ENCODE measurements at regions not wholly inside any gene's neighbourhood (a gene's known extent, or its start where the extent isn't known, plus 50 kb on each side); places are given as distances from the start of the nearest gene placed in this dataset.

GRCh38 chr7:138382862-138383565 lies 77.0 kb upstream of the TRIM24 start:
- H3K36me3 ChIP-seq: no peaks in the 10 kb centered on the region
- DNase-seq: no peak
- TF ChIP-seq CTCF (IDR thresholded peaks at IDR 0.05; ENCODE audit: borderline replicate concordance): no peak
- no peaks in the 10 kb centered on the region for H3K27me3 ChIP-seq (ENCODE audit: low read depth)
- H3K4me3 ChIP-seq: no peak overlapping the region
- H3K9me3 ChIP-seq (replicated peaks): no peaks in the 10 kb centered on the region
- intact Hi-C loops (cut with micrococcal nuclease): no loop called here
- H3K4me1 ChIP-seq: no peaks in the 10 kb centered on the region
- no peak overlapping the region for H3K27ac ChIP-seq (replicated peaks)

- intact Hi-C loops (cut with micrococcal nuclease): no loop called here
- Histone ChIP-seq H3K9me3 (replicated peaks) (no peaks in the 10 kb centered on the region), H3K27ac (replicated peaks) (no peak overlapping the region), H3K27me3 (ENCODE audit: low read depth) (no peaks in the 10 kb centered on the region), H3K4me3 (no peak overlapping the region), H3K4me1 (no peaks in the 10 kb centered on the region), H3K36me3 (no peaks in the 10 kb centered on the region)
- no peak for DNase-seq
- no peak for TF ChIP-seq CTCF (IDR thresholded peaks at IDR 0.05; ENCODE audit: borderline replicate concordance)
Measured at GRCh38 chr7:138386821-138387220, 73.2 kb upstream of the TRIM24 start.

- Histone ChIP-seq H3K4me1 (no peaks in the 10 kb centered on the region), H3K27ac (replicated peaks) (no peak overlapping the region), H3K4me3 (no peak overlapping the region), H3K9me3 (replicated peaks) (no peaks in the 10 kb centered on the region), H3K36me3 (no peaks in the 10 kb centered on the region), H3K27me3 (ENCODE audit: low read depth) (no peaks in the 10 kb centered on the region)
- DNase-seq: no peak
- intact Hi-C loops (cut with micrococcal nuclease): no loop called here
- TF ChIP-seq CTCF (IDR thresholded peaks at IDR 0.05; ENCODE audit: borderline replicate concordance): no peak
Measured at GRCh38 chr7:138387755-138388475, 72.1 kb upstream of the TRIM24 start.

- H3K27me3 ChIP-seq (ENCODE audit: low read depth): no peaks in the 10 kb centered on the region
- intact Hi-C loops (cut with micrococcal nuclease): no loop called here
- no peaks in the 10 kb centered on the region for H3K4me1 ChIP-seq
- H3K9me3 ChIP-seq (replicated peaks): no peaks in the 10 kb centered on the region
- no peak for DNase-seq
- TF ChIP-seq CTCF (IDR thresholded peaks at IDR 0.05; ENCODE audit: borderline replicate concordance): no peak
- no peak overlapping the region for H3K27ac ChIP-seq (replicated peaks)
- H3K36me3 ChIP-seq: no peaks in the 10 kb centered on the region
- H3K4me3 ChIP-seq: no peak overlapping the region
Measured at GRCh38 chr7:138388673-138389491, 71.2 kb upstream of the TRIM24 start.

- Histone ChIP-seq H3K4me1 (no peaks in the 10 kb centered on the region), H3K27ac (replicated peaks) (no peak overlapping the region), H3K9me3 (replicated peaks) (no peaks in the 10 kb centered on the region), H3K4me3 (no peak overlapping the region), H3K27me3 (ENCODE audit: low read depth) (no peaks in the 10 kb centered on the region), H3K36me3 (no peaks in the 10 kb centered on the region)
- no peak for DNase-seq
- TF ChIP-seq CTCF (IDR thresholded peaks at IDR 0.05; ENCODE audit: borderline replicate concordance): no peak
- intact Hi-C loops (cut with micrococcal nuclease): no loop called here
Measured at GRCh38 chr7:138395763-138396162, 64.3 kb upstream of the TRIM24 start.

Data from left ventricle myocardium inferior (tissue), 1 donor.